HG02840 (cell line): ENCODE measurements at regions not wholly inside any gene's neighbourhood (a gene's known extent, or its start where the extent isn't known, plus 50 kb on each side); places are given as distances from the start of the nearest gene placed in this dataset.

Experiments used
- ATAC-seq: cut with Tn5 transposase; IDR thresholded peaks from one replicate; pipeline ENCODE4 v1.9.1; 2021; ENCODE audit warnings: mild to moderate bottlenecking, moderate library complexity, moderate number of reproducible peaks; ENCODE audit not compliant: unreplicated experiment, low FRiP score

DNA sequence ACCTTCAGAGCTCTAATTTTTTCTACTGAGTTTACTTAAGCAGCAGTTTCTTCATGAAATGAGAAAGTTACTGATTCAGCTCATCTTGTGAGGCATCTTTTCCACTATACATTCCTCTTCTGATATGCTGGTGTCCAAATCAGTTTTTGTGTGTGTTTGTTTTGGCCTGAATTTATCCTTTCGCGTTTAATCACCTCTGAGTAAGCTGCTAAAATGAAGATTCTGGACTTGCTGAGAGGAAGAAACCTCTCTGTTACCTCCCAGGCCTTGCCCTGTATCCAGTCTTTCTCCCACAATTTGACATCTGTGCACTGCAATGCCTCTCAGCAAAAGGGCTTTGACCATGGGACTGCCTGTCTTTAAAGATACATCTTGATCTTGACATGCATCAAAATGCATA lies 536.2 kb upstream of the NRSN1 start:
- ATAC-seq = no peak

DNA sequence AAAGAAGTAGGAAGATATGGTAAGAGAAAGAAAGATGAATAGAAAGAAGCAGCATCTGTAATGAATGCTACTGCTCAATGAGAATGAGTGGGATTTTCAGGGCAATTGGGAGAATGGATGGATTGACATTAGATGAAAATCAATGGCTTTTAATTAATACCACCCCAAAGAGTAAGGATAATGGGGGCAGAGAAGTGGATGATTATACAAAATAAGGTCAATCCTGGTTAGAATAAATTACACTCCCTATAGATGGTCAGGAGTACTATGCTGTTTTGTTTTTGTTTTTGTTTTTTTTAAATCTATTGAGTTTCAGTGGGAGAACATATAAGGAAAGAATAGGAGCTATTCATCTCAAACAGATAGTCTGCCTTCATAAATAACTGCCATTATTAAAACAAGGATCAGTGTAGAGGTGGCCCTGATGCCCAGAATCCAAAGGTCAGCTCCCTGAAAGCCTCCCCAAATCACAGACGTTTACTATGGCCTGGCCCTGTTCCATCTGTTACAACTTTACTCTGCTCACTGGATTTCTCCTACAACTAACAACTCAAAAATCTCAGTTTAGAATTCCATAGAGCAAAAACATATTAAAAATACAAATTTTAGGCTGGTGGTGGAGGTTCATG lies 535.4 kb upstream of the NRSN1 start:
- ATAC-seq = no peak

DNA sequence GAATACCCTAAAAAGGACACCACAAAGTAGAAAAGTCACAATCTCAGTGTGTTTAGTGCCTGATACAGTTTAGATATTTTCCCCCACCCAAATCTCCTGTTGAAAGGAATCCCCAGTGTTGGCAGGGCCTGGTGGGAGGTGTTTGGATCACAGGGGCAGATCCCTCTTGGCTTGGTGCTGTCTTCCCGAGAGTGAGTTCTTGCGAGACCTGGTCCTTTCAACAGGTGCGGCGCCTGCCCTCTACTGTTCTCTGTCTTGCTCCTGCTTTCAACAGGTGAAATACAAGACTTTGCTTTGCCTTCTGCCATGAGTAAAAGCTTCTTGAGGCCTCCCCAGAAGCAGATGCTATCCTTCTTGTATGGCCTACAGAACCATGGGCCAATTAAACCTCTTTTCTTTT lies 534.3 kb upstream of the NRSN1 start:
- ATAC-seq = no peak

DNA sequence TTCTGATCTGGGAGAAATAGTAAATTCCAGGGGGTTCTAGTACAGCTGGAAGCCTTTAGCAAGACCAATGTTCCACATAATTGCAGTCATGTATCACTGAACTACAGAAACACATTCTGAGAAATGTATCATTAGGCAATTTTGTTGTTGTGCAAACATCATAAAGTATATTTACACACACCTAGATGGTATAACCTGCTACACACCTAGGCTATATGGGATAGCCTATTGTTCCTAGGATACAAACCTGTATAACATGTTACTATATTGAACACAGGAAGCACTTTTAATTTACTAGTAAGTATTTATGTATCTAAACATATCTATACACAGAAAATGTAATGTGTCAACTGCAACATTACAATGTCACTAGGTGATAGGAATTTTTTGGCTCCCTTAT lies 525.9 kb upstream of the NRSN1 start:
- ATAC-seq = no peak

DNA sequence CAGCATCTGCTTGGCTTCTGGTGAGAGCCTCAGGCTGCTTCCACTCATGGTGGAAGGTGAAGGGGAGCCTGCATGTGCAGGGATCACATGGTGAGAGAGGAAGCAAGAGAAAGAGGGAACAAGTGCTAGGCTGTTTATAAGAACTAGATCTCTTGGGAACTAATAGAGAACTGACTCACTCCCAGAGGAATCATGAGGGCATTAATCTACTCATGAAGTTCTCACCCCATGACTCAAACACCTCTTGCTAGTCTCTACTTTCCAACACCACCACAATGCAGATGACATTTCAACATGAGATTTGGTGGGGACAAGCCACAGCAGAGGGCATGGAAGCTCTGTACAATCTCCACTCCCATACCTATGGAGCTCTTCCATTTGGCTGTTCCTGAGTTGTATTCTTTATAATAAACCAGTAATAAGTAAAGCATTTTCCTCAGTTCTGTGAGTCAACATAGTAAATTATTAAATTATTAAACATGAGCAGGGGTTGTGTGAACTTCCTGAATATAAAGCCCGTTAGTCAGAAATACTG lies 524.1 kb upstream of the NRSN1 start:
- no peak for ATAC-seq

DNA sequence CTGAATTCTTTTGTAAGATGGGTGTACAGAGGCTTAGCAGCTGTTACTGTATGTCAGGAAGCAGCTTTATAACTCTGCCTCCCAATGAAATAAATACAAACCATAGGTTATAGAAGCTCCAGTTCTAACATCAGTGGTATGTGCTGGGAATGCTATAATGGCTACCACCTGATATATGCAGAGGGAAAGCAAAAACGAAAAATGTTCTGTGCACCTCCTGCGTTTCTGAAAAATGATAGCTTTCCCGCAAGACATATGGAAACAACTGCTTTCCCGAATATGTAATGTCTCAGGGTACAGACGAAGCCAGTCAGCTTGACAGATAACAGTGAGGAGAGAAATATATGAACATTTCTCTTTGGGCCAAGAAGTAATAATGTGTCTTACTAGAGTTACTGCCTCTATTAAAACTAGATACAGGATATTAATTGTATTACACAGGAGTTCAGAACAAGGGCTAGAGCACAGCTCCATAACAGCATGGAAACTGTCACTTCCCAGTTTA lies 517.0 kb upstream of the NRSN1 start:
- no peak for ATAC-seq

DNA sequence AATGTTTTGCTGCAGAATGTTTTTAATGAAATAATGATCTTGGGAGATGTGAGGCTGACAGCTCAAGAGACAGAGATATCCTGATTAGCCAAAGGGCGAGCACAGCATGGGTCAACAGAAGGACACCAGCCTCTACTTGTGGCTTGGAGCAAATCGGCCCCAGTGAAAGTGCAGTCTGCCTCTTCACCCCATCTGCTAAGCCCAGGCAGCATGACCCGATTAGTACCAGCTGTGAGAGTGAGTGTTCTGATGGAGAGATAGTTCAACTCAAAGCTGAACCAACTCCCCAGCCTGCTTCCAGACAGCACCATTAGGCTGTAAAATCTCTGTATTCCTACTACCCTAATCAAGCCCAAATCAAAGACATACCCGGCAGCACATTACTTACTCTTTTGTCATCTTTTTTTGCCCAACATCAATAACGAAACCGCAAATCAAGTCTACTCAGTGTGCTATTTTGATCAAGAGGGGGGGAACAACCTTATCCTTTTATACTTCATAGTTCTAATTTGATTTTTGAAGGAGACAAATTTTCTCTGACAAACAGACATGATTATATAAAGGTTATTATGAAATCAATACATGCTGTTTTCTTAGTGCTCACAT lies 514.1 kb upstream of the NRSN1 start:
- ATAC-seq = no peak

DNA sequence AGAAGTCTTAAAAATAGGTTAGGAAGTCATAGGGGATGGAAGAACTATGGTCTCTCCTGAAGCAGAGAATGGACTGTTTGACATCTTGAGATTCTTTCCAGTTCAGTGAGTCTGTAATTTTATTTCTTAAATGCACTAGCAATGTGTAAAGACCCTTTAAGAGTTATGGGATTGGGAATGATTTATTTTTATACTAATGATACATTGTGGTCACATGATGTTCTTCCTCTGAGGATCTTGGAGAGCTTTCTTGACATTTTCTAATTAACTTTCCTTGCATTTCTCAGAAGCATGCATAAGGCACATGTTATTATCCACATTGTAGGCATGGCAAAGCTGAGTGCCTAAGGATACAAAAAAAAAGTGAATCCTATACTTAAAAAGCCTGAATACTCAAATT lies 507.6 kb upstream of the NRSN1 start:
- no peak for ATAC-seq

DNA sequence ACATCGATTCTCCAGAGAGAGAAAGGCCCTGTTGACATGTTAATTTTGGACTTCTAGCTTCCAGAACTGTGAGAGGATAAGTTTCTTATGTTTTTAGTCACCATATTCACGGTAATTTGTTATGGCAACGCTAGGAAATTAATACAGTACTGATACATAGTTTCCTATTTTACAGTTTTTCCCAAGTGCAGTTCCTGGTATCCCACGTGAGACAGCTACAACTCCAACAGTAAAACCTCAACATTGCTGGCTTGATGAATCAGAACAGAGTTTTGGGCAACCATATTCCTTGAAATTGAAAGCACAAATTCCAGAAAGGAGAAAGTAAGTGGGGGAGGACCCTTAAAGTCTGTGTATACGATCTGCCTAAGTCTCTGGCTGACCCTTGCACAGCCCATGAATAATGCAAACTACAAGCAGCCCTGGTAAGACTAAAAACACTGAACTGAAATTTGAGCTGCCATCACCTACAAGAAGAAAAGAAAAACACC lies 505.1 kb upstream of the NRSN1 start:
- no peak for ATAC-seq

DNA sequence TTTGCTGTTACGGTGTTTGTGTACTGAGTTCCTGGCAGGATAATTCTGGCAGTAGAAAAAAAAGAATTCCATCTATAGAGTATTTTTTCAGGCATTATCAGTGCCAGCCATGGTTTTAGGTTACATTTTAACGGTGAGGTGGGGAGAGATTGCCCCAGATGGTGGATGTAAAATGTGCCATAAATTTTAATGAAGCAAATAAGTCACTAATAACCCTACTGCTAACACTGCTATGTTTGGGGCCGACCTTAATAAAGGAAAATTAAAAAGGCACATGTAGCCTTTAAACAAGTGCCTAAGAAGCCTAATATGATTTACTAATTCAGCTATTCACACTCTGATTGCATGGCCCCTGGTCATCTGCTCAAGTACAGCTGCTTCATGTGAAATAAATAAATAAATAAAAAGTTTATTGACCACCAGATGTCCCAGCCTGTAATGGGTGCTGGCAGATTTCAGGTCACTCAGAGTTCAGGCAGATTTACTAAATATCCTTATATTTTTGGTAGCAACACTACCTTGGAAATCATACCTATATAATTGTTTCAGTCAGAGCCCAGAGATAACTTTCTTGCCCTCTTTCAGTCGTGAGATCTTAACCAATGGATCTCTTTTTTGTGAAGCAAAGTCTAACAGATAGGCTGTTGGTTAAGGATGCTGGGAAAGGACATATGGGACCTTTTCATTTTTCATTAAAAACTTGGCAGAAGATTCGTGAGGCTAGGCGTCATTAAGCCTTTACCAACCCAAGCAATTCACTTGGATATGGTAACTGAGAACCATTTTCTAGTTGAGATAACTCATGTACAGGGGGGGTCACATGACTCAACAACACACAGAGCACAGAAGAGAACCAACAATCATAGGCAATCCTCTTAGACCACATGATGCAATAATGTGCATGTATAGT lies 495.0 kb upstream of the NRSN1 start:
- ATAC-seq = no peak

DNA sequence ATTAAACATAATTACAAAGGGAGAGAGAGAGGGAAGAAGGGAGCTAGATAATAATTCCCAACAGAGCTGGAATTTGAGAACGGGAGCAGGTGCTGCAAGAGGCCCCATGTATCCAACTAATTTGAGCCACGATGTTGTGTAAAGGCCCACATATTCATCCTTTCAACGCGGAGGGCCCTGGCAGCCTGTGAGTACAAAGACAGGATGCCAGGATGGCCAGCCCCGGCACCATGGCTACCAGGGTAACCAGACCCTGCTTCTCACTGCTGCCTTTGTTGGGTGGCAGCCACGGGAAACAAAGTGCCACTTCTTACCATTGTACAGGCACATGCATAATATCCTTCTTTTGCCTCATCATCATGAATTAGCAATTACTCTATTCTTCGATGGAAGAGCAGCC lies 492.0 kb upstream of the NRSN1 start:
- no peak for ATAC-seq

DNA sequence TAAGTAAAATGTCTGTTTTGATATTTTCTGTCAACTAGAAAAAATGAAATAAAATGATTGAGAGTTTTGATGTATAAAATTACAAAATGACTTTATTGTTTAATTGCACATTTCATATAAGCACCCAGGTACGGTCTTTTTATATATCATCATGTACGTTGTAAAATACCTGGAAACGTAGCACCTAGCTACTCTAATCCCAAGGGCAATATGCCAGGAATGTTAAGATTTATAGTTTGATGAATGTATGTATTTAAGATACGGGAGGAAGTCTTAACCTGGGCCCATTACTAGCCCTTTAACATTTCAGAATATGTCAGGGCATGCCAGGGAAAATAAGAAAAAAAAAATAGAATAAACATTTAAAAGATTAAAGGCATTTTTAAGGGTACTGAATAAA lies 490.9 kb upstream of the NRSN1 start:
- ATAC-seq = no peak

DNA sequence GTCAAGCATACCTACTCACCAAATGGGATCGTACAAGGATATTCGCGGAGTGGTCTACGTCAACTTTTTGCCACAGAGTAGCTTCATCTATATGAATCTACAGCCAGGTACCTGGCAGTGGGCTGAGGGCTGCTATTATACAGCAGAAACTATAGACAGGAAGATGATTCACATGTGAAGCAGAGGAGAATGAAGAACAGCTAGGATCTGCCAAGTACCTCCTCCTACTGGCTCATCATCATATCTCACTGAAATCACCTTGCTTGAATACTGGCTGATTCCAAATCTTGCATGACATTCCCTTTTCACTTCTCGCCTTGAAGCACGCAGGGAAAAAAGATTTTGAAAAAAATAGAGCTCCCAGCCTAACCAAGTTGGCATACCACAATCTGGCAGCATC lies 488.7 kb upstream of the NRSN1 start:
- no peak for ATAC-seq

DNA sequence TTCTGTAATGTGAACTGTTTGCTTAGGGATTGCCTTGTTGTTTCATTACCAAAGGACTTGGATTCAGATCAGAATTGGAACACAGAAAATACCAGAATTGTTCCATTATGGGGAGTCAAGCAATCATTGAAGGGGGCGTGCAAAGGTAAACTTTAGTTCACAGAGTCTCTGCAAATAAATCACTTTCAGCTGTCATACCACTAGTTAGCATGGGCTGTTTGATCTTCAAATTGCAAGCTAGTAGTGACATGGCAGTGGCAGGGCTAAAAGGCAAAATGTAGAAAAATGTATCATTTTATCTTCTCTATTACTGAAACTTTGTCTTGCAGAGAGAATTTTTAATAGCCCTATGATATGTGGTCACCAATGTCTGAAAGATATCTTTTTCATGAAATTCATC lies 483.2 kb upstream of the NRSN1 start:
- no peak for ATAC-seq

DNA sequence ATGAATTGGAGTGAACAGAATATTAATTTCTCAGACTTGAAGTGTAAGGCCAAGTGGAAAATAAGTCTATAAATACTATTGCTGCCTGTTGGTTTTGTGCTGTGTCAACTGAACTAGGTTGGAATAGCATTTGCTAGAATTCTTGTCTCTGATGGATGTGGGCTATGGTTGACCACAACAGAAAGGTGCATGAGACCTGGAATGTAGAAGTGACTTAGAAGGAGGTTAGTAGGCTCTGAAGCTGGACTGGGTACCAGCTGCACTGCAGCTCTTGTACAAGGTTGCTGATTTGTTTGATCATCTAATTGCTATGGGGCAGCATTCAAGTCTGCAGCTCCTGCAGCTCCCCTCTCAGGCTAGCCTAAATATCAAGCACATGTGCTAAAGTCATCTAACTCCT lies 479.0 kb upstream of the NRSN1 start:
- no peak for ATAC-seq

DNA sequence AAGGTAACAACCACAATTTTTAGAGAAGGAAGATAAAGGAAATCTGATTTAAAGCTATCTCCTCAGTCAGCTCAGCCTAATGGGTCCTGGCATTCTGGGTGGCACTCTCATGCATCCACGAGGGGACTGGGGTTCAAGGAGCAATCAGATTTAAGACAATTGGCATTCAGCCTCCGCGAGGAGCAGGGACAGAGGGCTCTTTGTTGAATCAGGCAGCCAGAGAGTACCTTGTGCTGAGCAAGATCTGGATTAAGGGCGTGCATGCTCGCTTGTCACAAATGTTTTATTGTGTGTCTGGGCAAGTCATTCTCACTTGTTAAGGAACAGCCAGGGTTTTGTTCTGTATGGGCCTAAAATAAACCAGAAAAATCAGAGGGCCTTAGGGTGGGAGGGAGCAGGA lies 475.3 kb upstream of the NRSN1 start:
- no peak for ATAC-seq

DNA sequence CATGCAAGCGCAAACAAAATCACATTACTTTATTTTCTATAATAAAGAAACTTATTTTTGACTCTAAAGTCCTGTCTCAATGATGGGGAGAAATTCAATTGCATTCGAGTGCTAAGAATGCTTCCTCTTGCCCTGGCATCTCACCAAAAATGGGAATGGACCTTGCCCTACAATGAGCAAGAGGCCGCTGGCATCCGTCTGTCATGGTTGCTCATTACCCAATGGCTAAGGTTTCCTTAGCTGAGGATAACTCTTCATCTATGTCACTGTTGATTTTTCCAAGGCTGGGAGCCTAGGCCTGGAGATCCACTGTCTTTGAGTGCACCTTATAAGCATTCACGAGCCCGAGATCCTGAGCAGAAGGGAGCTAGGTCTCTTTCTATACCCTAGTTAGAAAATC lies 471.3 kb upstream of the NRSN1 start:
- ATAC-seq = no peak

DNA sequence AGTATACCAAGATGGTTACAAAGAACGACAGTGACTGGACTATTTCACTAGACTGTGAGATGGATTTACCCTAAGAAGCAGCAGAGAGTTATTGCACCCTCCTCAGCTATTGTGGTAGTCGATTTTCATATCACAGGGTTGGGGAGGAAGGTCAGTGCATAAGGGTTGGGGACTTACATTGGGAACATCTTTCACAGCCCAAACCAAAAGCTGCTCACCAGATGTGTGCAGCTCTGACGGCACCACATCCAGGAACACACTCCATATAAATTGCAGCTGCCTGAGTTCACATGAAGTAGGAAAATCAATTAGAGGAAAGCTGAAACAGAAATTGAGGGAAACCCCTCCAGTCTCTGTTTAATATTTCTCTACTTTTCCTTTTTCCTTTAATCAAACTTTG lies 470.5 kb upstream of the NRSN1 start:
- ATAC-seq = no peak

DNA sequence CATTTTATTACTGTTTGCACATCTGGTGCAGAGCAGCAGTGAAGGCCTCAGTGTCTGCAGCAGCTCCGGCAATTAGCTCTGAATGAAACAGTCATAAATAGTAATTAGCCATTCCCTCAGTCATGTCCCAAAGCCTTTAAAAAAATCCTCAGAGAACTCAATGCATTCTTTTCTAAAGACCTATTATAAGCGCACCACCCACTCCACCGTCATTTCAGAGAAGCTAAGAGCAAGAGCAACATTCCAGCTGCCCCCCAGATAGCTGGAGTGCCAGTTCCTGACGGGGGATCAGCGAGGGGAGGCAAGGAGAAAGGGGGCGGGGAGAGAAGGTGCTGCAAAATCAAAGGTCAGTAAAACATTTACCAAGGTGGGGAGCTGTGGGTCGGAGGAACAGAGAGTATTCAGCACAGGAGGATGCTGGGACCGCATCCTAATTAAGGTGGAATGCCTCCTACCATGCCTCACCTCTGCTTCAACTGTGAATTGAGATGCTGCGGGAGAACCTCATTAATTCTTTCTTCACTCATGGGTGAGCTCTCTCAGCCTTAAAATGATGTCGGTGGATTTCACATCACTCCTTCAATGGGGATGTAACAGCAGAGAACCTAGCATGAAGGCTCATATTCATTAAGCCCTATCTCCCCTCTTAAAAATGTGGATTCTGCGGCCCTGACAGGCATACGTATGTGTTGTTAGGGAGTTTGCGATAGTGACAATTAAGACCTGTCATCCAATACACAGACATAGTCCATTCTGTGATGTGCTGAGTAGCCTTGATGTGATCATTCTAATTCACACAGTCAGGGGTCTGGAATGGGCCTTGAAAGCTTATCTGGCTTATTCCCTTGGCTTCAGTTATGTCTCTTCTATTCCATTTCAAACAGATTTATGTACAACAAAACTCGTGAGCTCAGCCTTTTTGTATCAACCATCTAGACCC lies 469.5 kb upstream of the NRSN1 start:
- no peak for ATAC-seq

DNA sequence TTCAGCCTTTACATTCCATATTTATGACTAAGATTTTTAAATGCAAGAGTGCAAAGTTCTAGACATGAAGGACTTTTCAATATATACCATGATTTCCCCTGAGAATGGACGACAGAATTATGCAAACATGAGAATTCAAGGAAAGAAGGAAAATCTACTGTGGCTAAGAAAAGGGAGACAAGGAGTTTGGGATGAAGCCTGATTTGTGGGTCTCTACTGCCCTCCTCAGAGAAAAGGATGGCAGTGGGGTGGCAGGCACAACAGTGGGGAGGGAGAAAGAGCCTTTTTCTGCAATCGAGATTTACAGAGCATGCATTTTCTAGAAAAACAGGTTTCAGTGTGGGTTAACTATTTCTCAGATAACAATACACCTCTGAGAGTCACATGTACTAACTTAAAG lies 466.9 kb upstream of the NRSN1 start:
- no peak for ATAC-seq
